ENCODE measurements at regions not wholly inside any gene's neighbourhood (a gene's known extent, or its start where the extent isn't known, plus 50 kb on each side); places are given as distances from the start of the nearest gene placed in this dataset.

- TF ChIP-seq, protein P1, sequence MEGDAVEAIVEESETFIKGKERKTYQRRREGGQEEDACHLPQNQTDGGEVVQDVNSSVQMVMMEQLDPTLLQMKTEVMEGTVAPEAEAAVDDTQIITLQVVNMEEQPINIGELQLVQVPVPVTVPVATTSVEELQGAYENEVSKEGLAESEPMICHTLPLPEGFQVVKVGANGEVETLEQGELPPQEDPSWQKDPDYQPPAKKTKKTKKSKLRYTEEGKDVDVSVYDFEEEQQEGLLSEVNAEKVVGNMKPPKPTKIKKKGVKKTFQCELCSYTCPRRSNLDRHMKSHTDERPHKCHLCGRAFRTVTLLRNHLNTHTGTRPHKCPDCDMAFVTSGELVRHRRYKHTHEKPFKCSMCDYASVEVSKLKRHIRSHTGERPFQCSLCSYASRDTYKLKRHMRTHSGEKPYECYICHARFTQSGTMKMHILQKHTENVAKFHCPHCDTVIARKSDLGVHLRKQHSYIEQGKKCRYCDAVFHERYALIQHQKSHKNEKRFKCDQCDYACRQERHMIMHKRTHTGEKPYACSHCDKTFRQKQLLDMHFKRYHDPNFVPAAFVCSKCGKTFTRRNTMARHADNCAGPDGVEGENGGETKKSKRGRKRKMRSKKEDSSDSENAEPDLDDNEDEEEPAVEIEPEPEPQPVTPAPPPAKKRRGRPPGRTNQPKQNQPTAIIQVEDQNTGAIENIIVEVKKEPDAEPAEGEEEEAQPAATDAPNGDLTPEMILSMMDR (IDR thresholded peaks at IDR 0.05; ENCODE audit: low read depth, low read length, missing control alignments): no peak
- no peak overlapping the region for H3K4me3 ChIP-seq (ENCODE audit: low read depth, low read length)
- no peak for DNase-seq (ENCODE audit: low read depth)
These were observed 901.6 kb downstream of the TUSC7 start for GRCh38 chr3:117611211-117611610.

DNA sequence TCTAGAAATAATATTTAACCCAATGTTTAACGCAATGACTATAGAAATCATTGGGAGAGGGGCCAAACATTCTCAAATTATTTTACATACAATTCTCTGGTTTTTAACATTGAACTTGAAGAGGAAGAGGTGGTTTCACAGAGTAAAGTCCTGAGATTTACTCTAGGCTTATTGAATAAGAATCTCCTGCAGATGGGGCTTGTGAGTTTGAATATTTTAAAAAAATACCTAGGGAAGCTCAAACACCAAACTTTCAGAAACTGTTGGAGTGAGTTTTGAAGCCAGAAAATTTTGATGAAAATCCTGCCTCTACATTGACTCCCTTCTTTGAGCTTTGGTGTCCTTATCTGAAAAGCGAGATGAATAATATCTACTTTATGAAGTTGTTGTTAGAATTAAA, 906.6 kb downstream of the TUSC7 start:
- TF ChIP-seq, protein P1 (IDR thresholded peaks at IDR 0.05; ENCODE audit: low read depth, low read length, missing control alignments): no peak
- DNase-seq (ENCODE audit: low read depth): no peak
- H3K4me3 ChIP-seq (ENCODE audit: low read depth, low read length): no peak overlapping the region

GRCh38 chr3:117617906-117618305, 908.3 kb downstream of the TUSC7 start:
- TF ChIP-seq, protein P1 (IDR thresholded peaks at IDR 0.05; ENCODE audit: low read depth, low read length, missing control alignments): no peak
- DNase-seq (ENCODE audit: low read depth): no peak
- no peak overlapping the region for H3K4me3 ChIP-seq (ENCODE audit: low read depth, low read length)

- DNase-seq (ENCODE audit: low read depth): no peak
- TF ChIP-seq, protein P1 (IDR thresholded peaks at IDR 0.05; ENCODE audit: low read depth, low read length, missing control alignments): no peak
- H3K4me3 ChIP-seq (ENCODE audit: low read depth, low read length): no peak overlapping the region
These were observed 908.9 kb downstream of the TUSC7 start for GRCh38 chr3:117618462-117618861.

DNA sequence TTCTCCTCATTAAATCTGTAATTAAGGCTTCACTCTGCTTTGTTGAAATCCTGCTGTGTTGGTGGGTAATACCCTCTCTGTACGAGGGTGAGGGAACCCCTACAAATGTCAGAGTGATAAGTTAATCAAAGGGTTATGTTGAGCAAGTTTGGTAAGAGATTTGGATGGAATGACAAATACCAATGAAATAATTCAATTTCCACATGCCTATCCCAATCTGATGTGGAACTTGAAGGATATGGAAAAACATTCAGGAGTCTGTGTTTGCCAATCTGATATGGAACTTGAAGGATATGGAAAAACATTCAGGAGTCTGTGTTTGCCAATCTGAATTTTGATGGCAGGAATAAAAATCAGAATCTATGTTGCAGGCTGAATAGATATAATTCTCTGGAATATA, 910.2 kb downstream of the TUSC7 start:
- no peak for DNase-seq (ENCODE audit: low read depth)
- TF ChIP-seq, protein P1 (IDR thresholded peaks at IDR 0.05; ENCODE audit: low read depth, low read length, missing control alignments): no peak
- no peak overlapping the region for H3K4me3 ChIP-seq (ENCODE audit: low read depth, low read length)

- H3K4me3 ChIP-seq (ENCODE audit: low read depth, low read length): no peak overlapping the region
- no peak for DNase-seq (ENCODE audit: low read depth)
- TF ChIP-seq, protein P1 (IDR thresholded peaks at IDR 0.05; ENCODE audit: low read depth, low read length, missing control alignments): no peak
These were observed 912.7 kb downstream of the TUSC7 start for GRCh38 chr3:117622171-117622841.

DNA sequence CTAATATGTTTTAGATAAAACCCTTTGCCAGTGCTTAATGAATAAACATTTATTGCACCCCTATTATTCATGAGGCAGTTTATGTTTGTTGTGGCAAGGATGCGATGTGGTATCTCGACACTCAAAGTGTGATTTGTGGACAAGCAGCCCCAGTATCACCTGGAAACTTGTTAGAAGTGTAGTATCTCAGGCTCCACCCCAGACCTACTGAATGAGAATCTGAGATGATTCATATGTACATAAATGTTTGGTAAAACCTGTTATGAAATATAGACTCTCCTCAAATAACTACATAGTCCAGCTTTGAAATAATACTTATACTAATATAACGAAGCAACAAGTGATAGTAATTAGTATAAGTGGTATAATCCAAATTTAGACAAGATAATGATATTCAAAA, 914.8 kb downstream of the TUSC7 start:
- H3K4me3 ChIP-seq (ENCODE audit: low read depth, low read length): no peak overlapping the region
- no peak for DNase-seq (ENCODE audit: low read depth)
- TF ChIP-seq, protein P1 (IDR thresholded peaks at IDR 0.05; ENCODE audit: low read depth, low read length, missing control alignments): no peak

Data from GM12864 (cell line).